Upper lobe of left lung (tissue), 4 donors: ENCODE measurements at regions not wholly inside any gene's neighbourhood (a gene's known extent, or its start where the extent isn't known, plus 50 kb on each side); places are given as distances from the start of the nearest gene placed in this dataset.

Source experiments
- EP300 ChIP-seq, 4 donors: sonication (generic); formaldehyde crosslinking; IDR thresholded peaks; one replicate each; pipeline ENCODE4 v1.5.1; 2017; ENCODE audit warnings: antibody characterized with exemption in 4 of 4, control low read depth in 2 of 4
- TF ChIP-seq, protein P1 (sequence below), 6 experiments: fragments of 450-650 bp in 4 of 6; fragments of 200-600 bp in 2 of 6; sonication (generic) in 2 of 6; IDR thresholded peaks; one replicate each; pipeline ENCODE4 v1.5.1; 2016 to 2019; ENCODE audit warnings: antibody characterized with exemption in 6 of 6

DNA sequence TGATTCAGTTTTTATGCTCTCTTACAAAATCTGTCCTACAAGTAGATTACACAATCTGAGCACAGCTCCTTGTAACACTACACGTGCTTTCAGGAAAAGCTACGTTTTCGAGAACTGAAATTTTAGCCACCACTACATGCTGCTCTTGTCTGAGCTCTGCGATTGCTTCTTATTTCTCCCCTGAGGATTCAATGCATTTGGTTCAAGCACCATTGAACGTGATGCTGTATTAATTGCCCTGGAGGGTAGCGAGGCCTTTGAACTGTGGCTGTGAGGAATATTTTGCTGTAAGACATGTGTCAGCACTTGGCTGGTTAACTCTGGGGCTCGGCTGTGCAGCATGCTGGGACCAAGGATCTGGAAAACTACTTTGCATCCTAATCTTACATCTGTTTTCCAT lies 405.8 kb downstream of the EPHA4 start:
- no peak for TF ChIP-seq EP300 (IDR thresholded peaks at IDR 0.05)
- TF ChIP-seq, protein P1, sequence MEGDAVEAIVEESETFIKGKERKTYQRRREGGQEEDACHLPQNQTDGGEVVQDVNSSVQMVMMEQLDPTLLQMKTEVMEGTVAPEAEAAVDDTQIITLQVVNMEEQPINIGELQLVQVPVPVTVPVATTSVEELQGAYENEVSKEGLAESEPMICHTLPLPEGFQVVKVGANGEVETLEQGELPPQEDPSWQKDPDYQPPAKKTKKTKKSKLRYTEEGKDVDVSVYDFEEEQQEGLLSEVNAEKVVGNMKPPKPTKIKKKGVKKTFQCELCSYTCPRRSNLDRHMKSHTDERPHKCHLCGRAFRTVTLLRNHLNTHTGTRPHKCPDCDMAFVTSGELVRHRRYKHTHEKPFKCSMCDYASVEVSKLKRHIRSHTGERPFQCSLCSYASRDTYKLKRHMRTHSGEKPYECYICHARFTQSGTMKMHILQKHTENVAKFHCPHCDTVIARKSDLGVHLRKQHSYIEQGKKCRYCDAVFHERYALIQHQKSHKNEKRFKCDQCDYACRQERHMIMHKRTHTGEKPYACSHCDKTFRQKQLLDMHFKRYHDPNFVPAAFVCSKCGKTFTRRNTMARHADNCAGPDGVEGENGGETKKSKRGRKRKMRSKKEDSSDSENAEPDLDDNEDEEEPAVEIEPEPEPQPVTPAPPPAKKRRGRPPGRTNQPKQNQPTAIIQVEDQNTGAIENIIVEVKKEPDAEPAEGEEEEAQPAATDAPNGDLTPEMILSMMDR (IDR thresholded peaks at IDR 0.05): no peak
